ENCODE measurements at regions not wholly inside any gene's neighbourhood (a gene's known extent, or its start where the extent isn't known, plus 50 kb on each side); places are given as distances from the start of the nearest gene placed in this dataset.

DNA sequence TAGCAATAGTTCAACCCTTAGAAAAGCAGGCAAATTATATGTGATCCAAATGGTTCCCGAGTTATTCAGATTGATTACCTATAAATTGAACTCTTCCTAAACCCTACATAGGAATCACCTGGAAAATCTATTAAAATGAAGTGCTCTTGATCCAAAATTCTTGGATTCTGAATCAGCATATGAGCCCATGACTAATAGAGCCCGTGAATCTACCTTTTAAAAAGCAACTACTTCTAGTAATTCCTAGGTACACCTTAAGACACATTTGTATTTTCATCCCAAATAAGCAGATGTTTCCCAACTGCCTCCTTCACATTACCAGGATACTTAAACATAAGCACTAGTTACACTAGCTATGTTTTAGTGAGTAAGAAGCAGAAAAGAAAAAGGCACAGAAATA lies 1171.0 kb upstream of the GOT2 start:
- ATAC-seq, result no peak
- TF ChIP-seq STAT1 (IDR thresholded peaks at IDR 0.05; ENCODE audit: unreplicated experiment) (no peak), POLR2AphosphoS5 (IDR thresholded peaks at IDR 0.05; ENCODE audit: low read depth) (no peak), NANOG (IDR thresholded peaks at IDR 0.05; ENCODE audit: borderline replicate concordance) (no peak), JUNB (IDR thresholded peaks at IDR 0.05; ENCODE audit: unreplicated experiment) (no peak), ZNF114 (CRISPR knock-in tag; IDR thresholded peaks at IDR 0.05) (no peak), EZH2 (IDR thresholded peaks at IDR 0.05; ENCODE audit: low read depth, unreplicated experiment) (no peak), EZH2phosphoT487 (IDR thresholded peaks at IDR 0.05; ENCODE audit: unreplicated experiment) (no peak)
- TF ChIP-seq, protein P1, sequence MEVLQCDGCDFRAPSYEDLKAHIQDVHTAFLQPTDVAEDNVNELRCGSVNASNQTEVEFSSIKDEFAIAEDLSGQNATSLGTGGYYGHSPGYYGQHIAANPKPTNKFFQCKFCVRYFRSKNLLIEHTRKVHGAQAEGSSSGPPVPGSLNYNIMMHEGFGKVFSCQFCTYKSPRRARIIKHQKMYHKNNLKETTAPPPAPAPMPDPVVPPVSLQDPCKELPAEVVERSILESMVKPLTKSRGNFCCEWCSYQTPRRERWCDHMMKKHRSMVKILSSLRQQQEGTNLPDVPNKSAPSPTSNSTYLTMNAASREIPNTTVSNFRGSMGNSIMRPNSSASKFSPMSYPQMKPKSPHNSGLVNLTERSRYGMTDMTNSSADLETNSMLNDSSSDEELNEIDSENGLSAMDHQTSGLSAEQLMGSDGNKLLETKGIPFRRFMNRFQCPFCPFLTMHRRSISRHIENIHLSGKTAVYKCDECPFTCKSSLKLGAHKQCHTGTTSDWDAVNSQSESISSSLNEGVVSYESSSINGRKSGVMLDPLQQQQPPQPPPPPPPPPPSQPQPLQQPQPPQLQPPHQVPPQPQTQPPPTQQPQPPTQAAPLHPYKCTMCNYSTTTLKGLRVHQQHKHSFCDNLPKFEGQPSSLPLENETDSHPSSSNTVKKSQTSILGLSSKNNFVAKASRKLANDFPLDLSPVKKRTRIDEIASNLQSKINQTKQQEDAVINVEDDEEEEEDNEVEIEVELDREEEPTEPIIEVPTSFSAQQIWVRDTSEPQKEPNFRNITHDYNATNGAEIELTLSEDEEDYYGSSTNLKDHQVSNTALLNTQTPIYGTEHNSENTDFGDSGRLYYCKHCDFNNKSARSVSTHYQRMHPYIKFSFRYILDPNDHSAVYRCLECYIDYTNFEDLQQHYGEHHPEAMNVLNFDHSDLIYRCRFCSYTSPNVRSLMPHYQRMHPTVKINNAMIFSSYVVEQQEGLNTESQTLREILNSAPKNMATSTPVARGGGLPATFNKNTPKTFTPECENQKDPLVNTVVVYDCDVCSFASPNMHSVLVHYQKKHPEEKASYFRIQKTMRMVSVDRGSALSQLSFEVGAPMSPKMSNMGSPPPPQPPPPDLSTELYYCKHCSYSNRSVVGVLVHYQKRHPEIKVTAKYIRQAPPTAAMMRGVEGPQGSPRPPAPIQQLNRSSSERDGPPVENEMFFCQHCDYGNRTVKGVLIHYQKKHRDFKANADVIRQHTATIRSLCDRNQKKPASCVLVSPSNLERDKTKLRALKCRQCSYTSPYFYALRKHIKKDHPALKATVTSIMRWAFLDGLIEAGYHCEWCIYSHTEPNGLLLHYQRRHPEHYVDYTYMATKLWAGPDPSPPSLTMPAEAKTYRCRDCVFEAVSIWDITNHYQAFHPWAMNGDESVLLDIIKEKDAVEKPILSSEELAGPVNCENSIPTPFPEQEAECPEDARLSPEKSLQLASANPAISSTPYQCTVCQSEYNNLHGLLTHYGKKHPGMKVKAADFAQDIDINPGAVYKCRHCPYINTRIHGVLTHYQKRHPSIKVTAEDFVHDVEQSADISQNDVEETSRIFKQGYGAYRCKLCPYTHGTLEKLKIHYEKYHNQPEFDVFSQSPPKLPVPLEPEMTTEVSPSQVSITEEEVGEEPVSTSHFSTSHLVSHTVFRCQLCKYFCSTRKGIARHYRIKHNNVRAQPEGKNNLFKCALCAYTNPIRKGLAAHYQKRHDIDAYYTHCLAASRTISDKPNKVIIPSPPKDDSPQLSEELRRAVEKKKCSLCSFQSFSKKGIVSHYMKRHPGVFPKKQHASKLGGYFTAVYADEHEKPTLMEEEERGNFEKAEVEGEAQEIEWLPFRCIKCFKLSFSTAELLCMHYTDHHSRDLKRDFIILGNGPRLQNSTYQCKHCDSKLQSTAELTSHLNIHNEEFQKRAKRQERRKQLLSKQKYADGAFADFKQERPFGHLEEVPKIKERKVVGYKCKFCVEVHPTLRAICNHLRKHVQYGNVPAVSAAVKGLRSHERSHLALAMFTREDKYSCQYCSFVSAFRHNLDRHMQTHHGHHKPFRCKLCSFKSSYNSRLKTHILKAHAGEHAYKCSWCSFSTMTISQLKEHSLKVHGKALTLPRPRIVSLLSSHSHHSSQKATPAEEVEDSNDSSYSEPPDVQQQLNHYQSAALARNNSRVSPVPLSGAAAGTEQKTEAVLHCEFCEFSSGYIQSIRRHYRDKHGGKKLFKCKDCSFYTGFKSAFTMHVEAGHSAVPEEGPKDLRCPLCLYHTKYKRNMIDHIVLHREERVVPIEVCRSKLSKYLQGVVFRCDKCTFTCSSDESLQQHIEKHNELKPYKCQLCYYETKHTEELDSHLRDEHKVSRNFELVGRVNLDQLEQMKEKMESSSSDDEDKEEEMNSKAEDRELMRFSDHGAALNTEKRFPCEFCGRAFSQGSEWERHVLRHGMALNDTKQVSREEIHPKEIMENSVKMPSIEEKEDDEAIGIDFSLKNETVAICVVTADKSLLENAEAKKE (CRISPR knock-in tag; IDR thresholded peaks at IDR 0.05), result no peak
- TF ChIP-seq, protein P2, sequence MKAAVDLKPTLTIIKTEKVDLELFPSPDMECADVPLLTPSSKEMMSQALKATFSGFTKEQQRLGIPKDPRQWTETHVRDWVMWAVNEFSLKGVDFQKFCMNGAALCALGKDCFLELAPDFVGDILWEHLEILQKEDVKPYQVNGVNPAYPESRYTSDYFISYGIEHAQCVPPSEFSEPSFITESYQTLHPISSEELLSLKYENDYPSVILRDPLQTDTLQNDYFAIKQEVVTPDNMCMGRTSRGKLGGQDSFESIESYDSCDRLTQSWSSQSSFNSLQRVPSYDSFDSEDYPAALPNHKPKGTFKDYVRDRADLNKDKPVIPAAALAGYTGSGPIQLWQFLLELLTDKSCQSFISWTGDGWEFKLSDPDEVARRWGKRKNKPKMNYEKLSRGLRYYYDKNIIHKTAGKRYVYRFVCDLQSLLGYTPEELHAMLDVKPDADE (IDR thresholded peaks at IDR 0.05), result no peak
- TF ChIP-seq, protein P3, sequence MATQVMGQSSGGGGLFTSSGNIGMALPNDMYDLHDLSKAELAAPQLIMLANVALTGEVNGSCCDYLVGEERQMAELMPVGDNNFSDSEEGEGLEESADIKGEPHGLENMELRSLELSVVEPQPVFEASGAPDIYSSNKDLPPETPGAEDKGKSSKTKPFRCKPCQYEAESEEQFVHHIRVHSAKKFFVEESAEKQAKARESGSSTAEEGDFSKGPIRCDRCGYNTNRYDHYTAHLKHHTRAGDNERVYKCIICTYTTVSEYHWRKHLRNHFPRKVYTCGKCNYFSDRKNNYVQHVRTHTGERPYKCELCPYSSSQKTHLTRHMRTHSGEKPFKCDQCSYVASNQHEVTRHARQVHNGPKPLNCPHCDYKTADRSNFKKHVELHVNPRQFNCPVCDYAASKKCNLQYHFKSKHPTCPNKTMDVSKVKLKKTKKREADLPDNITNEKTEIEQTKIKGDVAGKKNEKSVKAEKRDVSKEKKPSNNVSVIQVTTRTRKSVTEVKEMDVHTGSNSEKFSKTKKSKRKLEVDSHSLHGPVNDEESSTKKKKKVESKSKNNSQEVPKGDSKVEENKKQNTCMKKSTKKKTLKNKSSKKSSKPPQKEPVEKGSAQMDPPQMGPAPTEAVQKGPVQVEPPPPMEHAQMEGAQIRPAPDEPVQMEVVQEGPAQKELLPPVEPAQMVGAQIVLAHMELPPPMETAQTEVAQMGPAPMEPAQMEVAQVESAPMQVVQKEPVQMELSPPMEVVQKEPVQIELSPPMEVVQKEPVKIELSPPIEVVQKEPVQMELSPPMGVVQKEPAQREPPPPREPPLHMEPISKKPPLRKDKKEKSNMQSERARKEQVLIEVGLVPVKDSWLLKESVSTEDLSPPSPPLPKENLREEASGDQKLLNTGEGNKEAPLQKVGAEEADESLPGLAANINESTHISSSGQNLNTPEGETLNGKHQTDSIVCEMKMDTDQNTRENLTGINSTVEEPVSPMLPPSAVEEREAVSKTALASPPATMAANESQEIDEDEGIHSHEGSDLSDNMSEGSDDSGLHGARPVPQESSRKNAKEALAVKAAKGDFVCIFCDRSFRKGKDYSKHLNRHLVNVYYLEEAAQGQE (IDR thresholded peaks at IDR 0.05; ENCODE audit: unreplicated experiment), result no peak
- Histone ChIP-seq H3K27ac (ENCODE audit: low read depth) (no peak overlapping the region), H3K79me2 (replicated peaks; ENCODE audit: insufficient read depth) (no peaks in the 10 kb centered on the region), H3K27me3 (ENCODE audit: insufficient read depth) (no peaks in the 10 kb centered on the region), H3F3A (replicated peaks; ENCODE audit: low read depth) (no peaks in the 10 kb centered on the region), H3K4me3 (no peak overlapping the region), H3K9me2 (ENCODE audit: insufficient read depth) (0 out of 2 replicates have a peak, but pooled peaks cover 3% of the 10 kb centered on the region), H2AFZ (no peak overlapping the region), H3K36me3 (ENCODE audit: insufficient read depth) (no peaks in the 10 kb centered on the region), H3K4me1 (ENCODE audit: insufficient read depth) (peaks cover 8% of the 10 kb centered on the region; the same call in 1 of the 2 replicates), H3K4me2 (no peak overlapping the region), H4K20me1 (replicated peaks; ENCODE audit: insufficient read depth) (no peaks in the 10 kb centered on the region)
- Mint-ChIP-seq H3K27ac (no peak overlapping the region), H3K4me3 (no peak overlapping the region), H3K4me1 (peaks cover 10% of the 10 kb centered on the region), H3K36me3 (ENCODE audit: low read depth) (no peaks in the 10 kb centered on the region), H3K27me3 (ENCODE audit: insufficient read depth, low read depth, poor library complexity) (no peaks in the 10 kb centered on the region), H3K9me3 (no peaks in the 10 kb centered on the region)
- DNase-seq (ENCODE audit: low spot score), result no peak
